GM21723 (cell line): ENCODE measurements at regions not wholly inside any gene's neighbourhood (a gene's known extent, or its start where the extent isn't known, plus 50 kb on each side); places are given as distances from the start of the nearest gene placed in this dataset.
"Not testable (repeated sequence)": the region's sequence is repeated elsewhere in the genome, so short reads cannot be mapped to it uniquely, and the experiment has no call there.

Experiments used
- ATAC-seq: cut with Tn5 transposase; IDR thresholded peaks from one replicate; pipeline ENCODE4 v1.9.1; 2021; ENCODE audit warnings: mild to moderate bottlenecking, moderate library complexity; ENCODE audit not compliant: unreplicated experiment

DNA sequence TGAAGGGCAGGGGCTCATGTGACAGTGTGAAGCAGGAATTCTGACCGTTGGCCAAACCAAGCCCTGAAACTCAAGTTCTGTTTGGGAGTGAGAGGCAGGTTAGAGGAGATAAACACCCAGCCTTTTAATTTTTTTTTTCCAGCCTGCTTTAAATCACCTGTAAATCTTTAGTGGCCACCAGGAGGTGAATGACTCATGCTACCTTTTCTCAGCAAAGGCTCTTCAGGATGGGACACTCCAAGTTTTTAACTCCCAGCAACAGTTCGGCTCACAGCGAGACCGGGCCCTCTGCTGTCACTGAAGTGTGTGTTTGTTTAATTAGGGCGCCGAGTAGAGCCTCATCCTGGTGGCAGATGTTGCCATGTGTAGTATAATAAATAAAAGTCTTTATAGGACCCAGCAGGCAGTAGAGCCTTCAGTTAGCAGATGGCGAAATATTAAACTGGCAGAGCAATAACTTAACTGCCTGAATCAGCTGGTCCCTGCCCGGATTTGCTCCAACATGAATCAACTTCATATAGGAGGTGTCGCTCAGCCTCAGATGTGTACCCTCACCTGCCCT, 180.3 kb downstream of the NPIPA7 start:
- not testable (repeated sequence) for ATAC-seq

- not testable (repeated sequence) for ATAC-seq
Measured at GRCh38 chr16:16561532-16561931, 182.6 kb downstream of the NPIPA7 start.

- ATAC-seq, result not testable (repeated sequence)
Measured at GRCh38 chr16:16563962-16564361, 185.0 kb downstream of the NPIPA7 start.

DNA sequence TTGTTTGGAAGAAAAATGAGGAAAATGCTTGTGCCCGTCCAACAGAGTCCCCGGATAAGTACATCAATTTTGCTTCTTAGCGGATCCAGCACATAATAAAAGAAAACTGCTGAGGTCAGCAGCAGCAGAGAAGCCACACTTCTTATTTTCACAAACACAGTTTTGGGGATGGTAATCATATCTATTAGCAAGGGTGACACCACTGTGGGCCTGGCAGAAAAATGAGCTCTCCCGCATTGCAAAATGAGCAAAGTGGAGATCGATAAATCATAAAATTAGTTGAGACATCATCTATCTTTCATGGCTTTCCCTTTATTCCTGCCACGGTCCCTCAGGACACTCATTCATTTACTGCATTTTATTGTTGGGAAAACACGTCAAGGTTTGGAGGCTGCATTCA, 186.4 kb downstream of the NPIPA7 start:
- not testable (repeated sequence) for ATAC-seq

DNA sequence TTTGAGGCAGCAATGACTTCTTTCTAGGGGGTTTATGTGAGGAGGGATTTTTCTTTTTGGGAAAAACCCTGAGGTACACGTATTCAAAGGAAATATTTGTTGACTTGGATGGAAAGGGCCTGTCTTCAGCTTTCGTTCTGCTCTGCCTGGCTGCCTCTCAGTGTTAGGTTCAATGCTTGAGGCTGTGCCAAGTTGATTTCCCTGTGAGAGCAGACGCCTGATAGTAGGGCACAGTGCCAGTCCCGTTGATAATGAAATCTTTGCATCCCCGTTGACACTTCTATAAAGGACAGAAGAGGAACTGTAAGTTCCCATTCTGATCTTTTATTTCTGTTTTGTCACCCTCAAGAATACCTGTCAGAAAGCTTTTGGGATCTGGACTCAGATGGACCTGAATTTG, 191.1 kb downstream of the NPIPA7 start:
- not testable (repeated sequence) for ATAC-seq

- not testable (repeated sequence) for ATAC-seq
Measured at GRCh38 chr16:16570874-16571273, 191.9 kb downstream of the NPIPA7 start.

DNA sequence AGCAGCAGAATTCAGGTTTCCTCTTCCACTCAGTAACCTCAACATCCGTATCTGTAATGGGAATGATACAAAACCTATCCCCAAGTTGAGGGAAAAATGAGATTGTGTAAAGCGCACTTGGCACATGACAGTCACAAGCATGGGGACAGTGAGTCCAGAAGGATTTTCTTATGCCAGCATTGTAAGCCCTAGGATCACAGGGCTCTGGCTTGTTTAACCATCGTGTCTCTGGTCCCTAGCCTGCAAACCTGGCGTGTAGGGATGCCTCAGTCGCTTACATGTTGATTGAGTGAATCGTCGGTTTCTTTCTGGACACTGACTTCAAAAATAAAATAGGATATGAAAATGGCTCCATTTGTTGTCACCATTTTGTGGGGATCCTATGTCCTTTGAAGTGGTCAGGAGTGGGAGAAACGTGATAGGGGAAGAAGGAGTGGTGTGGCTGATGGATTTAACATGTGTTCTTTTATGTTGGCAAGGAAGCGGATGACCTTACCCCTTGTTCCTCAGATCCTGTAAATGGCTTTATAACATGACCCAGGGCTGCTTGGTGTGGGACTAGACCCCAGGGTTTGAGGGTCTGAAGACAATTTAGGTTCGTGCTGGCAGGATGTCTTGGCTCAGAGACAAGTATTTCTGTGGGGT, 193.3 kb downstream of the NPIPA7 start:
- not testable (repeated sequence) for ATAC-seq

DNA sequence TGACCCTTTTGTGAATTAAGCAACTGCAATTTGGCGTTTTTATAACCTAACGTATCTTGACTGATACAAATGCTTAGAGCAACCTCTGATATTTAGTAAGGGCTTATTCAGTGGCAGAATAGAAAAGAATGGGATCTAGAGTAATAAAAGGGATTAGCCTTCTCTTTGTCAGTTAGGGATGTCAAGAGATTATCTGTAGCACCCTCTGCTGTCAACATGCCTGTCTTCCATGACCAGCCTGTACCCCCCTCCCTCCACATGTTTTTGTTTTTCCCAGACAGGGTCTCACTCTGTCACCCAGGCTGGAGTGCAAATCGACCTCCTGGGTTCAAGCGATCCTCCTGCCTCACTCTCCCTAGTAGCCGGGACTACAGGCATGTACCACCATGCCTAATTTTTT, 198.1 kb downstream of the NPIPA7 start:
- ATAC-seq, result not testable (repeated sequence)

DNA sequence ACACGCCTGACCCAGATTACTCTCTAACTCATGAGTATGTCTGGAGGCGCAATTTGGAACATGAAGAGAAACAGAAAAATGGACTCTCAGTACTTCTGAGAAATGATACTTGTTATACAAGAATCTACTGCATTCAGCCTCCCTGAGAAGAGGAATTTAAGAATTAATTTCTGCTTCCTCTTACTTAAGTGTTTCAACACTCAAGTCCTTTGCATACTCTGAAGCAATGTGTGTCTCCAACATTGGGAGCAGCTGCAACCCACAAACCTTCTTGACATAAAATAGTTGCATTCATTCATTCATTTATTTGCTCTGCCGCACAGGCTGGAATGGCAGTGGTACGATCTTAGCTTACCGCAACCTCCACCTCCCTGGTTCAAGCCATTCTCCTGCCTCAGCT, 199.8 kb downstream of the NPIPA7 start:
- ATAC-seq, result no peak

DNA sequence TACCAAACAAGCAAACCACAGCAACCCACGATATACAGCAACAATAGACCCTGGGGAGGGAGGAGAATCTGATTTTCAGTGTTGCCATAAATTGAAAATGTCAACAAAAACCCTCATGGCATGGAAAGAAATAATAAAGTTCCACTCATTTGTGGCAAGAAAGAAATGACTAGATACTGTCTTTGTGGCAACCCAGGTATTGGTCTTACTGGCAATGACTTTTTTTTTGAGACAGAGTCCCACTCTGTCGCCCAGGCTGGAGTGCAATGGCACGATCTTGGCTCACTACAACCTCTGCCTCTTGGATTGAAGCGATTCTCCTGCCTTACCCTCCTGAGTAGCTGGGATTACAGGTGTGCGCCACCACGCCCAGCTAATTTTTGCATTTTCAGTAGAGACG, 204.0 kb downstream of the NPIPA7 start:
- not testable (repeated sequence) for ATAC-seq

DNA sequence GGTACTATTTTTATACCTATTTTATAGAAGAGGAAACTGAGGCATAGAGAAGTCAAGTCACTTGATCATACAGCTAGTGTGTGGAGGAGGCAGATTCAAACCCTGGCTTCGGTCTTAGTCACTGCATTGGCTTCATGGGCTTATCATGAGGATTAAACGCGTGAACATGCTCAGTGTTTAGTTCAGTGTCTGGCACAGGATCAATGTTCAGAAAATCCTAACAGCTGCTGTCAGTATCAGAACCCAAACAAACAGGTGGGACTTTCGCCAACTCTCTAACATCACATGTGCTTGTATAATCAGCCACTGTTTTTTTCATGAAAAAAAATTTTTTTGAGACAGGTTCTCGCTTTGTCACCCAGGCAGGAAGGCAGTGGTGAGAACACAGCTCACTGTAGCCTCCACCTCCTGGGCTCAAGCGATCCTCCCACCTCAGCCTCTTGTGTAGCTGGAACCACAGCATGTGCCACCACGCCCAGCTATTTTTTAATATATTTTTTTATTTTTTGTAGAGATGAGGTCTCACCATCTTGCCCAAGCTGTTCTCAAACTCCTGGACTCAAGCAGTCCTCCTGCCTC, 207.2 kb downstream of the NPIPA7 start:
- ATAC-seq, result not testable (repeated sequence)

GRCh38 chr16:16586969-16587368, 208.0 kb downstream of the NPIPA7 start:
- not testable (repeated sequence) for ATAC-seq

- not testable (repeated sequence) for ATAC-seq
Measured at GRCh38 chr16:16588436-16588835, 209.5 kb downstream of the NPIPA7 start.

GRCh38 chr16:16590654-16591318, 211.8 kb downstream of the NPIPA7 start:
- ATAC-seq, result peak; percentile 57

DNA sequence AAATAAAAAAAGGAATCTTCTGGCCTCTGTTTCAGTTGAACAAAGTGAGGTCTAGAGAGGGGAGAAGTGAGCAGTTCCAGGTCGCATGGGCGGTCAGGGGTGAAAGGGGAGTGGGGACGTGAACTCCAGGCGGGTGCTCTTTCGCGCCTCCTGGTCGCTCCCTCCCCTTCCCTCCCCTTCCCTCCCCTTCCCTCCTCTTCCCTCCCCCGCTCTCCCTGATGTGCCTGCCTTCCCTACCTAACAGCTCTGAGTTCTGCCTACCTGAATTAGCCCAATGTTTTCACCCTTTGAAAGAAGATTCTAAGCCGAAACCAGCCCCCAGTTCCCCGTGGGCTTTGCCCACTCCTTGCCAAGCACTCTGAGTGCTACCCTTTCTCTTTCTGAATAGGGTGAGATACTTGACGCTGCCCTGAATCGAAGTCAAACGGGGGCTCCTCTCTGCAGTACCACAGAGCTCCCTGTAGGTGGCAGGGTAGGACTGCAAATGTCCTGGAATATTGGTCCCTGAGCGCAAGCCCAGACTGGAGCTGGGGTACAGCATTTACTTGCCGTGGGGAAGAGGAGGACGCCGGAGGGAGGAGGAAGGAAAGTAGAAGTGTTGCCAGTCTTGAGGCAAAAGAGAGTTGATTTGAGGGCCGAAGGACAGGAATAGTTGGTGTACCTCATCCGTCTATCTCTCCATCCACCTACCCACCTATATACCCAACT, 214.4 kb downstream of the NPIPA7 start:
- ATAC-seq, result not testable (repeated sequence)

DNA sequence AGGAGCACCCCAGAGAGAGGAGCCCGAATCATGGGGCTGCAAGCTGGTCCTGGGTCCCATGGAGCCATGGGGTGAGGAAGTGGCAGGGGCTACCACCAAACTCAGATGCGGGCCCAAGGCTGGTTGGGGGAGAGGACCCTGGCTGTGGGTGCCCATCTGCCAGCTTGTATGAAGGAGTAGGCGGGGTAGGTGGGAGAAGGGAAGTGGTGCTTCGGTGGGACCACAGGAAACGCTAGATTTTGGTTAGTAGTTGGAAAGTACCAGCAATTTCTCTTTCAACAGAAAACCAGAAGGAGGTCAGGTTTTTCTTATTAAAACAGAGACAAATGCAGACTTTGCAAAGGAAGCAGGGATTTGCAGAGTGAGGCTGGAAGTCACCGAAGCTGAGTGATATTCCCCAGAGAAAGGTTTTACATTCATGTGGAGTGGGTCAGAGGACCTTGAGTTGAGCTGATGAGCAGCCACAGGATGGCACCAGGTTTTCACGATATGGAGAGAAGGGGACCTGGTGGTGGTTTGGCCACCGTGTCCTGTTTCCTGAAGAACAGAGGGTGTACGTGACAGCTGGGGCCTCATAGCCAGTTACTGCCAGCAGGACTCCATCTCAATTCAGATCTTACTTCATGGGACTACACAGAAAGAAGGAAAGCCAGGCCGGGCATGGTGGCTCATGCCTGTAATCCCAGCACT, 216.2 kb downstream of the NPIPA7 start:
- ATAC-seq, result not testable (repeated sequence)

- ATAC-seq, result not testable (repeated sequence)
Measured at GRCh38 chr16:16601239-16601638, 222.3 kb downstream of the NPIPA7 start.

- ATAC-seq, result not testable (repeated sequence)
Measured at GRCh38 chr16:16607401-16608082, 228.6 kb downstream of the NPIPA7 start.

DNA sequence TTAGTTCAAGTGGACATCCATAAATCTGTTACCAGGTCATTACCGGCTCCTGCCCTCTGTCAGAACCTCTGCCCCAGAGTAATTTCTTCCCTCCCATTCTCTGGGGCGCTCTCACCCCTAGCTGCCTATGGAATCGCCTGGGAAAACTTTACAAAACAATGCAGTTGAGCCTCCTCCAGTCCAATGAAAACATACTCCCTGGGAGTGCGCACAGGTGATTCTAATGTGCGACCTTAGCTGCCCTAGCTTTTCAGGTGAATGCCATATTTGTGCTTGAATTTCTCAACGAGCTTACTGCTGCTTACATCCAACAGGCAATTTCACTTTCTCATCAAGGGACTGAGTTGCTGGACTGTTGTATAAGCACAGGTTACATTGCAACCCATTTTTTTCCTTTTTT, 230.7 kb downstream of the NPIPA7 start:
- not testable (repeated sequence) for ATAC-seq

DNA sequence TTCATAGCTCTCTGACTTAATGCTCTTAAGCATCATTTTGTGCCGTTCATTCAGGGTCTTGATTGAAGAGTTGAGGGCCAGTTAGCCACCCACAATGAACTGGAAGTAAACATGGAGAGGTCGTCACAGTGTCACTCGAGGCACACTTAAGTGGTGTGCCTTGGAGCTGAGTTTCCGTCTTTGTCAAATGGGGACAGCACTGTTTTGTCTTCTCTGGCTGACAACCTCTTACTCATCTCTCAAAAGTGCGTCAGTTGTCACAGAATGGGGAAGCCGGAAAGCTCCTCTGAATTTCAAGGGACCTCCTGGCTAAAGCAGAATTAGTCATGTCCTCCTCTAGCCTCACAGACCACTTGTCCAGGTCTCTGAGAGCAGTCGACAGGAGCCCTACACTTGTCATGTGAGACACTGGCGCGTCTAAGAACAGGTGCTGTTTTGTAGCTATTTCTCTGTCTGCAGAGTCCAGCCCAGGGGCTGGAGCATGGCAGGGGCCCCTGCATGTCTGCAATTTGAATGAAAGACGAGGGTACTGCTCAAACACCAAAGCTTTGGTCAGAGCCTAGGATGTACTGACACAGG, 231.5 kb downstream of the NPIPA7 start:
- ATAC-seq, result not testable (repeated sequence)
